IMR-90 (cell line): ENCODE measurements at regions not wholly inside any gene's neighbourhood (a gene's known extent, or its start where the extent isn't known, plus 50 kb on each side); places are given as distances from the start of the nearest gene placed in this dataset.

ENCODE experiments used
- ATAC-seq: fragments of 200-7000 bp; cut with Tn5 transposase; 2 replicates; pipeline ENCODE4 v1.9.1; 2020; ENCODE audit warnings: low read depth, mild to moderate bottlenecking, moderate library complexity
- BruUV-seq: library from RNA; stranded (reverse); fragments of 400-500 nt; replicated peaks from 2 replicates; lab custom pipeline; 2021; lab: Mats Ljungman, UMichigan
- CTCF ChIA-PET: fragments of 300-600 bp; formaldehyde crosslinking; extraction: SDS; loops from one replicate; lab custom pipeline; 2021; ENCODE audit warnings: antibody characterized with exemption; lab: Yijun Ruan, JAX
- POLR2A ChIA-PET: fragments of 300-600 bp; sonication (Branson Sonifier 250); formaldehyde crosslinking; loops from one replicate; lab custom pipeline; 2022; ENCODE audit warnings: antibody characterized with exemption; ENCODE audit not compliant: unreplicated experiment; lab: Charles Lee
- DNase-seq: peaks from one replicate; pipeline ENCODE4 v3.0.0; 2013
- H2AFZ ChIP-seq: replicated peaks from 2 replicates; pipeline ENCODE3; 2013; ENCODE audit warnings: low read length, mild to moderate bottlenecking; ENCODE audit not compliant: poor library complexity
- H2AK5ac ChIP-seq: 2 replicates; pipeline ENCODE4 v1.6.1; 2013; ENCODE audit warnings: low read depth, low read length, inconsistent platforms
- H2AK9ac ChIP-seq: replicated peaks from 2 replicates; pipeline ENCODE3; 2013; ENCODE audit warnings: mild to moderate bottlenecking, low read depth, low read length, moderate library complexity; ENCODE audit not compliant: poor library complexity
- H2BK120ac ChIP-seq: 2 replicates; pipeline ENCODE4 v1.6.1; 2013; ENCODE audit warnings: low read depth, low read length, inconsistent platforms
- H2BK15ac ChIP-seq: 3 replicates; pipeline ENCODE4 v1.6.1; 2013; ENCODE audit warnings: low read depth, low read length, inconsistent platforms
- H2BK20ac ChIP-seq: 2 replicates; pipeline ENCODE4 v1.6.1; 2013; ENCODE audit warnings: low read depth, mild to moderate bottlenecking, inconsistent platforms, low read length, moderate library complexity
- H2BK5ac ChIP-seq: 2 replicates; pipeline ENCODE4 v1.6.1; 2013; ENCODE audit warnings: mild to moderate bottlenecking, low read depth, low read length, inconsistent platforms; ENCODE audit not compliant: poor library complexity, severe bottlenecking
- H3K14ac ChIP-seq: replicated peaks from 2 replicates; pipeline ENCODE4 v1.6.1; 2013; ENCODE audit warnings: low read depth, low read length, inconsistent platforms
- H3K18ac ChIP-seq: 2 replicates; pipeline ENCODE4 v1.6.1; 2013; ENCODE audit warnings: low read depth, low read length, control low read depth
- H3K23ac ChIP-seq: 2 replicates; pipeline ENCODE4 v1.6.1; 2013; ENCODE audit warnings: low read depth, low read length, inconsistent platforms
- H3K27ac ChIP-seq: 2 replicates; pipeline ENCODE4 v1.5.1; 2013; ENCODE audit warnings: mild to moderate bottlenecking, control low read depth, low read length; ENCODE audit not compliant: insufficient read depth
- H3K27me3 ChIP-seq: 2 replicates; pipeline ENCODE4 v1.6.1; 2013; ENCODE audit warnings: low read length; ENCODE audit not compliant: control insufficient read depth, insufficient read depth
- H3K36me3 ChIP-seq: 2 replicates; pipeline ENCODE4 v1.6.1; 2013; ENCODE audit warnings: low read length, mixed read lengths; ENCODE audit not compliant: control insufficient read depth, insufficient read depth
- H3K4ac ChIP-seq: 2 replicates; pipeline ENCODE4 v1.6.1; 2013; ENCODE audit warnings: low read depth, low read length, inconsistent platforms
- H3K4me1 ChIP-seq: 2 replicates; pipeline ENCODE4 v1.6.1; 2013; ENCODE audit warnings: low read length, mixed read lengths; ENCODE audit not compliant: control insufficient read depth, insufficient read depth
- H3K4me2 ChIP-seq: 2 replicates; pipeline ENCODE4 v1.6.1; 2013; ENCODE audit warnings: low read depth, mild to moderate bottlenecking, control low read depth, low read length, moderate library complexity
- H3K4me3 ChIP-seq: 2 replicates; pipeline ENCODE4 v1.5.1; 2013; ENCODE audit warnings: low read depth, mild to moderate bottlenecking, control low read depth, low read length, moderate library complexity; ENCODE audit not compliant: insufficient read depth
- H3K56ac ChIP-seq: 2 replicates; pipeline ENCODE4 v1.6.1; 2013; ENCODE audit warnings: low read length, inconsistent platforms; ENCODE audit not compliant: insufficient read depth; ENCODE audit errors: extremely low read depth
- H3K79me1 ChIP-seq, 2 experiments: 2 replicates each; pipeline ENCODE4 v1.6.1; 2013; ENCODE audit warnings: low read length in 2 of 2, inconsistent platforms in 1 of 2, low read depth in 1 of 2
- H3K9ac ChIP-seq: 2 replicates; pipeline ENCODE4 v1.6.1; 2013; ENCODE audit warnings: low read depth, low read length, control low read depth
- H3K9me1 ChIP-seq: 2 replicates; pipeline ENCODE4 v1.6.1; 2013; ENCODE audit warnings: low read length, inconsistent platforms; ENCODE audit not compliant: insufficient read depth
- H3K9me3 ChIP-seq: 2 replicates; pipeline ENCODE4 v1.6.1; 2013; ENCODE audit warnings: low read length; ENCODE audit not compliant: control insufficient read depth, insufficient read depth
- H4K20me1 ChIP-seq: 2 replicates; pipeline ENCODE4 v1.6.1; 2013; ENCODE audit warnings: low read length, inconsistent platforms; ENCODE audit not compliant: insufficient read depth
- H4K5ac ChIP-seq: 2 replicates; pipeline ENCODE4 v1.6.1; 2013; ENCODE audit warnings: mild to moderate bottlenecking, low read depth, low read length, control low read depth
- H4K8ac ChIP-seq, 2 experiments: 2 replicates each; pipeline ENCODE4 v1.6.1; 2013; ENCODE audit warnings: low read depth in 2 of 2, low read length in 2 of 2, control low read depth in 1 of 2, inconsistent platforms in 1 of 2
- H4K91ac ChIP-seq: 2 replicates; pipeline ENCODE4 v1.6.1; 2013; ENCODE audit warnings: low read depth, low read length, inconsistent platforms; ENCODE audit not compliant: insufficient read depth
- BHLHE40 ChIP-seq: fragments of 150-350 bp; IDR thresholded peaks from 2 replicates; pipeline ENCODE4 v1.6.1; 2016; ENCODE audit warnings: mild to moderate bottlenecking, low read depth, low read length
- CEBPB ChIP-seq: IDR thresholded peaks from 2 replicates; pipeline ENCODE4 v1.6.1; 2012; ENCODE audit warnings: low read depth, low read length, improper control_type of control experiment
- CTCF ChIP-seq: conservative IDR thresholded peaks from 2 replicates; pipeline ENCODE4 v1.5.1; 2012; ENCODE audit warnings: mild to moderate bottlenecking, low read depth, low read length, improper control_type of control experiment
- ELK1 ChIP-seq: fragments of 150-350 bp; IDR thresholded peaks from 2 replicates; pipeline ENCODE4 v1.6.1; 2016; ENCODE audit warnings: low read depth, mild to moderate bottlenecking, low read length, moderate library complexity, borderline replicate concordance
- FOS ChIP-seq: fragments of 150-350 bp; IDR thresholded peaks from 2 replicates; pipeline ENCODE4 v1.6.1; 2016; ENCODE audit warnings: low read depth, low read length
- MAFK ChIP-seq: IDR thresholded peaks from 2 replicates; pipeline ENCODE4 v1.6.1; 2012; ENCODE audit warnings: low read depth, low read length, improper control_type of control experiment
- MAZ ChIP-seq: IDR thresholded peaks from 2 replicates; pipeline ENCODE4 v1.6.1; 2012; ENCODE audit warnings: low read depth, mild to moderate bottlenecking, low read length, improper control_type of control experiment, moderate library complexity, borderline replicate concordance
- MXI1 ChIP-seq: IDR thresholded peaks from 2 replicates; pipeline ENCODE4 v1.6.1; 2012; ENCODE audit warnings: low read depth, mild to moderate bottlenecking, low read length, moderate library complexity, borderline replicate concordance
- NFE2L2 ChIP-seq: fragments of 150-350 bp; IDR thresholded peaks from 2 replicates; pipeline ENCODE4 v1.6.1; 2016; ENCODE audit warnings: low read depth, mild to moderate bottlenecking, low read length
- POLR2A ChIP-seq: IDR thresholded peaks from 2 replicates; pipeline ENCODE4 v1.6.1; 2012; ENCODE audit warnings: mild to moderate bottlenecking, low read depth, low read length
- RCOR1 ChIP-seq: IDR thresholded peaks from 2 replicates; pipeline ENCODE4 v1.6.1; 2012; ENCODE audit warnings: mild to moderate bottlenecking, low read length, improper control_type of control experiment; ENCODE audit not compliant: insufficient replicate concordance
- RFX5 ChIP-seq: IDR thresholded peaks from 2 replicates; pipeline ENCODE4 v1.8.0; 2012; ENCODE audit warnings: low read depth, mild to moderate bottlenecking, low read length, moderate library complexity
- USF2 ChIP-seq: fragments of 150-350 bp; IDR thresholded peaks from 2 replicates; pipeline ENCODE4 v1.6.1; 2017; ENCODE audit warnings: mild to moderate bottlenecking, antibody characterized with exemption, low read length, low read depth
- WGBS, 2 experiments: methylation state at CpG; one replicate each; pipeline versions ENCODE4 v1.1.5 to v1.1.7; 2013; ENCODE audit warnings: missing lambda C conversion rate in 2 of 2; ENCODE audit not compliant: insufficient read length in 1 of 2; ENCODE audit errors: extremely low coverage in 2 of 2; 5-methylcytosine and 5-hydroxymethylcytosine counted together
- dilution Hi-C: fragments of 300-500 bp; cut with HindIII; formaldehyde crosslinking; loops from one replicate; pipeline ENCODE4 v1.14.3; 2018; ENCODE audit warnings: low sequenced_read_pairs; ENCODE audit not compliant: unreplicated experiment
- in situ Hi-C: fragments of 300-500 bp; cut with MboI; formaldehyde crosslinking; loops from 3 replicates; pipeline ENCODE4 v1.14.3; 2019; ENCODE audit warnings: low sequenced_read_pairs, inconsistent platforms, mixed read lengths
- intact Hi-C: fragments of 100-400 bp; cut with micrococcal nuclease; formaldehyde crosslinking; loops from 2 replicates; pipeline ENCODE4 v1.10.0; 2022

- Histone ChIP-seq H4K91ac (no peak overlapping the region), H3K9me1 (no peaks in the 10 kb centered on the region), H3K18ac (no peak overlapping the region), H3K9me3 (peaks cover 26% of the 10 kb centered on the region), H3K56ac (no peak overlapping the region), H3K27ac (no peak overlapping the region), H3K9ac (no peak overlapping the region), H3K4me1 (no peaks in the 10 kb centered on the region), H3K4ac (no peak overlapping the region), H2AK5ac (no peak overlapping the region), H3K27me3 (no peaks in the 10 kb centered on the region), H3K23ac (no peak overlapping the region), H2AFZ (no peak overlapping the region), H3K4me3 (no peak overlapping the region), H4K5ac (no peak overlapping the region), H2BK120ac (no peak overlapping the region), H2BK5ac (no peak overlapping the region), H2BK15ac (no peak overlapping the region), H3K79me1 (no peaks in the 10 kb centered on the region), H4K20me1 (no peaks in the 10 kb centered on the region), H4K8ac (no peak overlapping the region), H3K4me2 (no peak overlapping the region), H2AK9ac (no peak overlapping the region), H3K36me3 (no peaks in the 10 kb centered on the region), H2BK20ac (no peak overlapping the region), H3K14ac (no peak overlapping the region)
- CTCF ChIA-PET: no interaction called here
- in situ Hi-C loops (no loop called here), intact Hi-C loops (no loop called here), dilution Hi-C loops (no loop called here)
- BruUV-seq: no TSS peak
- POLR2A ChIA-PET: no interaction called here
- WGBS, 2 experiments: no CpG with 5 or more reads among the region's 5 CpGs
- no peak for DNase-seq
- ATAC-seq: no peak
- TF ChIP-seq RCOR1: no peak
- TF ChIP-seq MAFK: no peak
- no peak for TF ChIP-seq POLR2A
- no peak for TF ChIP-seq NFE2L2
- no peak for TF ChIP-seq ELK1
- no peak for TF ChIP-seq CTCF
- no peak for TF ChIP-seq MXI1
- no peak for TF ChIP-seq MAZ
- no peak for TF ChIP-seq RFX5
- no peak for TF ChIP-seq USF2
- no peak for TF ChIP-seq FOS
- TF ChIP-seq CEBPB: no peak
- TF ChIP-seq BHLHE40: no peak
Observed at GRCh38 chr5:5883146-5883545, 460.7 kb downstream of the ICE1 start.
